Nephron progenitor cell (in vitro differentiated cells): ENCODE measurements at regions not wholly inside any gene's neighbourhood (a gene's known extent, or its start where the extent isn't known, plus 50 kb on each side); places are given as distances from the start of the nearest gene placed in this dataset.

Experiments used
- DNase-seq: peaks from one replicate; pipeline ENCODE4 v3.0.0; 2021
- H3K27ac Mint-ChIP-seq: 2 replicates; pipeline ENCODE4 v1.8.0; 2021; ENCODE audit warnings: mild to moderate bottlenecking, moderate library complexity, mixed read lengths
- H3K27me3 Mint-ChIP-seq: 2 replicates; pipeline ENCODE4 v1.8.0; 2021; ENCODE audit warnings: mild to moderate bottlenecking, low read depth, mixed read lengths; ENCODE audit not compliant: poor library complexity
- H3K36me3 Mint-ChIP-seq: 2 replicates; pipeline ENCODE4 v1.8.0; 2021; ENCODE audit warnings: low read depth, mixed read lengths
- H3K4me1 Mint-ChIP-seq: 2 replicates; pipeline ENCODE4 v1.8.0; 2021; ENCODE audit warnings: mixed read lengths
- H3K4me3 Mint-ChIP-seq: 2 replicates; pipeline ENCODE4 v1.8.0; 2021; ENCODE audit warnings: mild to moderate bottlenecking, moderate library complexity, mixed read lengths
- H3K9me3 Mint-ChIP-seq: 2 replicates; pipeline ENCODE4 v1.8.0; 2021; ENCODE audit warnings: mild to moderate bottlenecking, moderate library complexity, mixed read lengths
- TF ChIP-seq, protein P1 (sequence below): fragments of 200-600 bp; sonication (generic); IDR thresholded peaks from 2 replicates; pipeline ENCODE4 v1.5.0; 2021; ENCODE audit warnings: antibody characterized with exemption

DNA sequence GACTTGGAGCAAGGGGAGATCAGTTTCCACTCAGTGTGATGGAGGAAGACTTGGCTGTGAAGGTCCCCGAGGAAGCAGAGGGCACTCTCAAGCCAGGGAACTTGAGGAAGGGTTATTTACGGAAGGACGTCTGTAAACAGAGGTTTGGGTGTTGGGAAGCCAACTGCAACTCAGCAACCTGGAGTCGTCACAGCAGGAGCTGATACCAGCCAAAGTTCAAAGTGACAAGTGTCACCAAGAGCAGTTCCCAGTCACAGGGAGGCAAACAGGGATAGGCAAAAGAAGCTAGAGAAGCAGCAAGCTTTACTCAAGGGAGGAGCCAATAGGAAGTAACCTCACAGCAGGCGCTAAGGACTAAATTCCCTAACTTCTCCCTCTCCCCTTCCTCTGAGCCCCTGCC lies 205.5 kb downstream of the EFNB2 start:
- Mint-ChIP-seq H3K27me3 (no peaks in the 10 kb centered on the region), H3K27ac (no peak overlapping the region), H3K4me1 (peaks cover 6% of the 10 kb centered on the region), H3K9me3 (peaks cover 9% of the 10 kb centered on the region), H3K4me3 (no peak overlapping the region), H3K36me3 (no peaks in the 10 kb centered on the region)
- TF ChIP-seq, protein P1, sequence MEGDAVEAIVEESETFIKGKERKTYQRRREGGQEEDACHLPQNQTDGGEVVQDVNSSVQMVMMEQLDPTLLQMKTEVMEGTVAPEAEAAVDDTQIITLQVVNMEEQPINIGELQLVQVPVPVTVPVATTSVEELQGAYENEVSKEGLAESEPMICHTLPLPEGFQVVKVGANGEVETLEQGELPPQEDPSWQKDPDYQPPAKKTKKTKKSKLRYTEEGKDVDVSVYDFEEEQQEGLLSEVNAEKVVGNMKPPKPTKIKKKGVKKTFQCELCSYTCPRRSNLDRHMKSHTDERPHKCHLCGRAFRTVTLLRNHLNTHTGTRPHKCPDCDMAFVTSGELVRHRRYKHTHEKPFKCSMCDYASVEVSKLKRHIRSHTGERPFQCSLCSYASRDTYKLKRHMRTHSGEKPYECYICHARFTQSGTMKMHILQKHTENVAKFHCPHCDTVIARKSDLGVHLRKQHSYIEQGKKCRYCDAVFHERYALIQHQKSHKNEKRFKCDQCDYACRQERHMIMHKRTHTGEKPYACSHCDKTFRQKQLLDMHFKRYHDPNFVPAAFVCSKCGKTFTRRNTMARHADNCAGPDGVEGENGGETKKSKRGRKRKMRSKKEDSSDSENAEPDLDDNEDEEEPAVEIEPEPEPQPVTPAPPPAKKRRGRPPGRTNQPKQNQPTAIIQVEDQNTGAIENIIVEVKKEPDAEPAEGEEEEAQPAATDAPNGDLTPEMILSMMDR, result no peak
- no peak for DNase-seq

DNA sequence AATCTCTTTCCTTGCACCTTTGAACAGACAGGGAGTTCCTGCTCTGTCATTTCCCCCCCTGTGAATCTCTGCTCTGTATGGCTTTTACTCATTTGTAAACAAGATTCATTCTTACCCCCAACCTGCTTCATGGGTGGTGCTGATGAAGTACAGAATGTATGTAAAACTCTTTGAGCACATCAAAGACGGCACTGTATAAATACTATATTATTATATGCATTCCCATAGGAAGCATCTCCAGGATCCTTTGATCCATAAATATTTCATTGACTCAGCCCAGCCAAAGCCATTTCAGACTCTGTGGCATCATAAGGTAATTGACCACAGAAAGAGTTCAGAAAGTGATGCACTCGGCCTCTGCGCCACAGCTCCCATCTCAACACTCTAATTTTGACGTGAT lies 208.7 kb downstream of the EFNB2 start:
- Mint-ChIP-seq H3K4me1 (peaks cover 6% of the 10 kb centered on the region), H3K9me3 (peaks cover 41% of the 10 kb centered on the region), H3K4me3 (no peak overlapping the region), H3K27me3 (no peaks in the 10 kb centered on the region), H3K27ac (no peak overlapping the region), H3K36me3 (peaks cover 17% of the 10 kb centered on the region)
- DNase-seq, result no peak
- TF ChIP-seq, protein P1, result no peak

DNA sequence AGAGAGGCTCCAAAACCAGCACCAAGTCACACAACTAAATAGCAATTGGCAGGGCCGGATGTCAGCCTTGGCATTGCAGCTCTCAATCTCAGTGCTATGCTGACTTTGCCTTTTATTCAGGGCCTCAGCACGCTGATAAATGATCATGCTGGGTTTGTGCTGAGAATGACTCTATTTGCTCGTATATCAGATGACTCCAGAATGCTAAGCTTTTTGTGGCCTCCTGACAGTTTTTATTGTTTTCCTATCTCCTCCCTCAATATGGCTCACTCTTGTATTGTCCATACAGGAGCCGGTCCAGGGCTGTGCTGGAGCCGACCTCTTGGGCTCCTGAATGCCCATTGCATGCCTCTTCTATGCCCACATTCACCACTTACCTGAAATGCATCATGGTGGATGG lies 211.0 kb downstream of the EFNB2 start:
- Mint-ChIP-seq H3K4me3 (no peak overlapping the region), H3K4me1 (no peaks in the 10 kb centered on the region), H3K27me3 (no peaks in the 10 kb centered on the region), H3K9me3 (peaks cover 51% of the 10 kb centered on the region), H3K27ac (no peak overlapping the region), H3K36me3 (peaks cover 19% of the 10 kb centered on the region)
- DNase-seq, result no peak
- TF ChIP-seq, protein P1, result no peak

DNA sequence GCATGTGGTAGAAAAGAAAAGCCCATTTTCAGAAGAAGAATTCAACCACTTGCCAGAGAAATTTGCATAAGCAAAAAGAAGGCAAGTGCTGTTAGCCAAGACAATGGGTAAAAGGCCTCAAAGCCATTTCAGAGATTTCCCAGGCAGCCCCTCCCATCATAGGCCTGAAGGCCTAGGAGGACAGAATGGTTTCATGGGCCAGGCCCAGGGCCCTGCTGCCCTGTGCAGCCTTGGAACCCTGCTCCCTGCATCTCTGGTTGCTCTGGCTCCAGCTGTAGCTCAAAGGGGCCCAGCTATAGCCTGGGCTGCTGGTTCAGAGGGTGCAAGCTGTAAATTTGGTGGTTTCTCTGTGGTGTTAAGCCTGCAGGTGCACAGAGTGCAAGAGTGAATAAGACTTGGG lies 212.8 kb downstream of the EFNB2 start:
- TF ChIP-seq, protein P1, result no peak
- Mint-ChIP-seq H3K4me1 (no peaks in the 10 kb centered on the region), H3K9me3 (peaks cover 51% of the 10 kb centered on the region), H3K36me3 (peaks cover 19% of the 10 kb centered on the region), H3K4me3 (no peak overlapping the region), H3K27ac (no peak overlapping the region), H3K27me3 (no peaks in the 10 kb centered on the region)
- no peak for DNase-seq

DNA sequence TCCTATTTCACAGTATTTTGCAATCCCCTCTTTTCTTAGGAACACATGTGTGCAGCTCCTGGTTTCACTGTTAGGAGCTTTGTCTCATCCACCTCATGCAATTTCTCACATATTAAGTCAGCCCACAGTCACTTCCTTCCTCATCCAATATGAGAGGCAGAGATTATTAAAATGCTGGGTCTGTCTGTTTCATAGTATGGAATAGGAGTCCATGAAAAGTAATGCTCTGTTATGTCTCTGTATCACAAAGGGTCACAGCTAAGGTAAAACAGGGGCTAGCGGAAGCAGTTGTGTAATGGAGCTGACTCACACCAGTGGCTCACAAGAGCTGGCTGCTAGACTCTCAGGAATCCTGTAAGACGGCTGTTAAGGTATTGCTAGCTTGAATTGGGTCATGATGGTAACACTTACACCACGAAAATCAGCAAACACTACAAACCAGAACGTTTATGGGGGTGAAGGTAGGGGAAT lies 216.5 kb downstream of the EFNB2 start:
- Mint-ChIP-seq H3K4me1 (peaks cover 15% of the 10 kb centered on the region), H3K27ac (no peak overlapping the region), H3K9me3 (peaks cover 32% of the 10 kb centered on the region), H3K36me3 (peaks cover 13% of the 10 kb centered on the region), H3K4me3 (no peak overlapping the region), H3K27me3 (no peaks in the 10 kb centered on the region)
- DNase-seq, result no peak
- TF ChIP-seq, protein P1, result no peak

DNA sequence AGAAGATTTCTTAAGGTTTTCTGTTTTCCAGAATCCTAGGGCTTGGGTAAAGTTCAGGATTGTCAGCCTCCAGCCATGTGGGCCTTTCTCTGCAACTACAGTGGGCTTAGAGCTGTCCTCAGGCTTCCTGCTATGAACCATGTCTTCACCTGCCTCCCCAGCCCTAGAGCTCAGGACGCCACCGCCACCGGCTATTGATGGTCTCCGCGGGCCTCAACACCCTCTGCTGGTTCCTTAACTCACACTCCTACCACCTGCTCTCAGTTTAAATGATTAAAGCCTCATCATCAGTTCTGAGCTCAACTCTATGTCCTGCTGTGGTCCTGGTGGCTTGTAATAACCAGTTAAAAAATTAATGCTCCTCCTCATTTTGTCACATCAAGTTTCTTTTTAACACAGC lies 221.0 kb downstream of the EFNB2 start:
- Mint-ChIP-seq H3K9me3 (peaks cover 5% of the 10 kb centered on the region), H3K27me3 (no peaks in the 10 kb centered on the region), H3K4me1 (peaks cover 22% of the 10 kb centered on the region), H3K4me3 (no peak overlapping the region), H3K27ac (no peak overlapping the region), H3K36me3 (no peaks in the 10 kb centered on the region)
- DNase-seq, result no peak
- TF ChIP-seq, protein P1, result no peak
